HCT116 (cell line): ENCODE measurements at regions not wholly inside any gene's neighbourhood (a gene's known extent, or its start where the extent isn't known, plus 50 kb on each side); places are given as distances from the start of the nearest gene placed in this dataset.

Source experiments
- ATAC-seq: fragments of 200-7000 bp; cut with Tn5 transposase; 2 replicates; pipeline ENCODE4 v1.9.1; 2020; ENCODE audit warnings: mild to moderate bottlenecking, moderate library complexity
- BruUV-seq: library from RNA; stranded (reverse); fragments of 400-500 nt; replicated peaks from 2 replicates; lab custom pipeline; 2021; lab: Mats Ljungman, UMichigan
- CTCF ChIA-PET: fragments of 300-600 bp; sonication (Branson Sonifier 250); formaldehyde crosslinking; loops from one replicate; lab custom pipeline; 2021; ENCODE audit warnings: antibody characterized with exemption; lab: Charles Lee
- POLR2A ChIA-PET: fragments of 300-600, 350-600 bp; sonication (Branson Sonifier 250); formaldehyde crosslinking; loops from one replicate; lab custom pipeline; 2021; ENCODE audit warnings: antibody characterized with exemption; lab: Charles Lee
- RAD21 ChIA-PET, 2 experiments: fragments of 300-600 bp; sonication (Branson Sonifier 250); formaldehyde crosslinking; loops; one replicate each; lab custom pipeline; 2023; ENCODE audit warnings: low total read pairs in 2 of 2; ENCODE audit not compliant: uncharacterized antibody in 2 of 2, unreplicated experiment in 2 of 2, low non-redundant PET in 1 of 2; lab: Charles Lee
- DNase-seq: peaks from one replicate; pipeline ENCODE4 v3.0.0-alpha.2; 2010; ENCODE audit warnings: low read depth, low spot score
- H2AFZ ChIP-seq: fragments of 200-600 bp; shearing (Covaris generic), sonication (generic); 2 replicates; pipeline ENCODE4 v1.6.1; 2017; ENCODE audit warnings: low read depth, mixed run types, mixed read lengths, antibody characterized with exemption, low read length; ENCODE audit not compliant: poor library complexity, severe bottlenecking
- H3K27ac ChIP-seq: 2 replicates; pipeline ENCODE4 v1.5.1; 2012; ENCODE audit warnings: low read depth, low read length
- H3K27me3 ChIP-seq: fragments of 200-600 bp; sonication (generic); 2 replicates; pipeline ENCODE4 v1.6.1; 2016; ENCODE audit warnings: mixed run types, low read length, mixed read lengths; ENCODE audit not compliant: insufficient read depth
- H3K36me3 ChIP-seq, 2 experiments: fragments of 200-500 bp in 1 of 2; fragments of 200-600 bp in 1 of 2; sonication (Bioruptor generic) in 1 of 2; sonication (generic) in 1 of 2; 2 replicates each; pipeline versions ENCODE4 v1.5.1 to v1.6.1; 2014 to 2016; ENCODE audit warnings: low read length in 2 of 2, inconsistent platforms in 1 of 2, mixed read lengths in 1 of 2, mixed run types in 1 of 2; ENCODE audit not compliant: insufficient read depth in 2 of 2, control insufficient read depth in 1 of 2
- H3K4me1 ChIP-seq, 2 experiments: fragments of 200-600 bp in 1 of 2; sonication (generic) in 1 of 2; 2 replicates each; pipeline versions ENCODE4 v1.5.1 to v1.6.1; 2012 to 2017; ENCODE audit warnings: low read length in 2 of 2, inconsistent platforms in 1 of 2, mild to moderate bottlenecking in 1 of 2, mixed read lengths in 1 of 2, mixed run types in 1 of 2, moderate library complexity in 1 of 2; ENCODE audit not compliant: insufficient read depth in 2 of 2, control insufficient read depth in 1 of 2
- H3K4me2 ChIP-seq: fragments of 200-600 bp; sonication (generic); 2 replicates; pipeline ENCODE4 v1.6.1; 2017; ENCODE audit warnings: mixed run types, low read length, mixed read lengths
- H3K4me3 ChIP-seq, 2 experiments: fragments of 200-600 bp in 1 of 2; sonication (generic) in 1 of 2; replicated peaks in 1 of 2; 2 replicates each; pipeline ENCODE4 v1.5.1; 2011 to 2016; ENCODE audit warnings: low read length in 2 of 2, control low read depth in 1 of 2, low read depth in 1 of 2, mild to moderate bottlenecking in 1 of 2, mixed read lengths in 1 of 2, mixed run types in 1 of 2
- H3K79me2 ChIP-seq: fragments of 200-600 bp; sonication (generic); 2 replicates; pipeline ENCODE4 v1.6.1; 2017; ENCODE audit warnings: mild to moderate bottlenecking, mixed run types, low read length, moderate library complexity, mixed read lengths; ENCODE audit not compliant: insufficient read depth
- H3K9ac ChIP-seq: fragments of 200-600 bp; sonication (generic); 2 replicates; pipeline ENCODE4 v1.6.1; 2016; ENCODE audit warnings: low read length, mixed read lengths
- H3K9me2 ChIP-seq: fragments of 200-600 bp; sonication (generic), shearing (Covaris generic); 2 replicates; pipeline ENCODE4 v1.6.1; 2017; ENCODE audit warnings: mixed run types, mild to moderate bottlenecking, moderate library complexity; ENCODE audit not compliant: insufficient read depth
- H3K9me3 ChIP-seq, 2 experiments: fragments of 200-500 bp in 1 of 2; fragments of 200-600 bp in 1 of 2; sonication (Bioruptor generic) in 1 of 2; sonication (generic) in 1 of 2; 2 replicates each; pipeline ENCODE4 v1.6.1; 2014 to 2017; ENCODE audit warnings: low read length in 2 of 2, mixed read lengths in 2 of 2, inconsistent platforms in 1 of 2, low read depth in 1 of 2, mild to moderate bottlenecking in 1 of 2, mixed run types in 1 of 2, moderate library complexity in 1 of 2; ENCODE audit not compliant: control insufficient read depth in 1 of 2, insufficient read depth in 1 of 2
- H4K20me1 ChIP-seq: fragments of 200-600 bp; sonication (generic), shearing (Covaris generic); 2 replicates; pipeline ENCODE4 v1.6.1; 2017; ENCODE audit warnings: mixed run types, mild to moderate bottlenecking, moderate library complexity; ENCODE audit not compliant: insufficient read depth
- CBX3 ChIP-seq: IDR thresholded peaks from 2 replicates; pipeline ENCODE4 v1.6.1; 2012; ENCODE audit warnings: low read depth
- CTCF ChIP-seq, 3 experiments: fragments of 200-600 bp in 1 of 3; sonication (generic) in 1 of 3; IDR thresholded peaks in 2 of 3; conservative IDR thresholded peaks in 1 of 3; 2 replicates each; pipeline ENCODE4 v1.5.1; 2012 to 2017; ENCODE audit warnings: low read depth in 2 of 3, low read length in 2 of 3, antibody characterized with exemption in 1 of 3, borderline replicate concordance in 1 of 3, control low read depth in 1 of 3, mild to moderate bottlenecking in 1 of 3, mixed read lengths in 1 of 3, mixed run types in 1 of 3, moderate library complexity in 1 of 3; ENCODE audit not compliant: insufficient read depth in 1 of 3
- EZH2 ChIP-seq: fragments of 200-600 bp; sonication (generic); IDR thresholded peaks from 2 replicates; pipeline ENCODE4 v1.6.1; 2017; ENCODE audit warnings: antibody characterized with exemption, mixed run types
- POLR2AphosphoS5 ChIP-seq: IDR thresholded peaks from 2 replicates; pipeline ENCODE4 v1.6.1; 2011; ENCODE audit warnings: mild to moderate bottlenecking, low read depth, low read length, moderate library complexity
- REST ChIP-seq: IDR thresholded peaks from 2 replicates; pipeline ENCODE4 v1.6.1; 2012; ENCODE audit warnings: low read depth
- SIN3A ChIP-seq: IDR thresholded peaks from 2 replicates; pipeline ENCODE4 v1.6.1; 2012; ENCODE audit warnings: low read depth
- SP1 ChIP-seq: IDR thresholded peaks from 2 replicates; pipeline ENCODE4 v1.6.1; 2012; ENCODE audit warnings: low read depth
- ZFX ChIP-seq: fragments of 450-650 bp; IDR thresholded peaks from 2 replicates; pipeline ENCODE4 v1.6.1; 2017
- ZNF274 ChIP-seq: fragments of 200-500 bp; sonication (Bioruptor generic); IDR thresholded peaks from 2 replicates; pipeline ENCODE4 v1.6.1; 2014; ENCODE audit warnings: mild to moderate bottlenecking, low read depth, low read length, inconsistent platforms
- intact Hi-C: fragments of 100-400 bp; cut with micrococcal nuclease; formaldehyde crosslinking; loops from 2 replicates; pipeline ENCODE4 v1.10.0; 2022

GRCh38 chr10:4501306-4501705 lies 324.7 kb upstream of the AKR1E2 start:
- Histone ChIP-seq H3K4me3 (no peak overlapping the region), H3K36me3 (no peaks in the 10 kb centered on the region), H3K9ac (no peak overlapping the region), H3K27me3 (no peaks in the 10 kb centered on the region), H3K9me3 (no peaks in the 10 kb centered on the region), H3K27ac (no peak overlapping the region), H2AFZ (no peak overlapping the region), H3K4me1 (peaks cover 0 to 10% of the 10 kb centered on the region in 2 experiments; a peak in 1 of 4 replicates), H3K4me2 (no peak overlapping the region), H4K20me1 (no peaks in the 10 kb centered on the region), H3K79me2 (no peaks in the 10 kb centered on the region), H3K9me2 (no peaks in the 10 kb centered on the region)
- ATAC-seq, result no peak
- CTCF ChIA-PET, result no interaction called here
- intact Hi-C loops, result no loop called here
- POLR2A ChIA-PET, result no interaction called here
- RAD21 ChIA-PET, result no interaction called here
- no TSS peak for BruUV-seq
- TF ChIP-seq ZNF274 (no peak), POLR2AphosphoS5 (no peak), CBX3 (no peak), EZH2 (no peak), CTCF (IDR thresholded peaks at IDR 0.05 in 2 of 3, conservative IDR thresholded peaks at IDR 0.05 in 1 of 3; ENCODE audit: borderline replicate concordance in 1 of 3, insufficient read depth in 1 of 3, low read depth in 2 of 3, low read length in 2 of 3) (no peak), ZFX (no peak), SP1 (no peak), REST (no peak), SIN3A (no peak)
- DNase-seq, result no peak
